Fibroblast of lung (primary cell): ENCODE measurements at regions not wholly inside any gene's neighbourhood (a gene's known extent, or its start where the extent isn't known, plus 50 kb on each side); places are given as distances from the start of the nearest gene placed in this dataset.

Source experiments
- DNase-seq, 2 donors: peaks; one replicate each; pipeline versions ENCODE4 v3.0.0 to v3.0.0-alpha.2; 2010; ENCODE audit warnings: low read depth in 2 of 2
- H2AFZ ChIP-seq: 2 replicates; pipeline ENCODE4 v1.5.1; 2012; ENCODE audit warnings: low read length, control low read depth, inconsistent platforms
- H3K27ac ChIP-seq: 2 replicates; pipeline ENCODE4 v1.5.1; 2011; ENCODE audit warnings: low read length, control low read depth; ENCODE audit not compliant: insufficient read depth
- H3K27me3 ChIP-seq: 2 replicates; pipeline ENCODE4 v1.5.1; 2011; ENCODE audit warnings: mild to moderate bottlenecking, low read length; ENCODE audit not compliant: control insufficient read depth, insufficient read depth
- H3K36me3 ChIP-seq: 2 replicates; pipeline ENCODE4 v1.5.1; 2011; ENCODE audit warnings: low read length; ENCODE audit not compliant: control insufficient read depth, insufficient read depth
- H3K4me1 ChIP-seq: 2 replicates; pipeline ENCODE4 v1.5.1; 2011; ENCODE audit warnings: low read length; ENCODE audit not compliant: control insufficient read depth, insufficient read depth; ENCODE audit errors: extremely low read depth
- H3K4me2 ChIP-seq: 2 replicates; pipeline ENCODE4 v1.5.1; 2011; ENCODE audit warnings: low read length, control low read depth; ENCODE audit not compliant: insufficient read depth; ENCODE audit errors: extremely low read depth
- H3K4me3 ChIP-seq, 4 experiments: fragments of 200-600 bp in 1 of 4; sonication (generic) in 1 of 4; replicated peaks in 1 of 4; 2 replicates each; pipeline ENCODE4 v1.5.1; 2011 to 2016; ENCODE audit warnings: low read length in 4 of 4, low read depth in 3 of 4, mild to moderate bottlenecking in 3 of 4, control low read depth in 2 of 4, inconsistent platforms in 1 of 4, mixed read lengths in 1 of 4; ENCODE audit not compliant: insufficient read depth in 1 of 4; ENCODE audit errors: control extremely low read depth in 1 of 4
- H3K79me2 ChIP-seq: 2 replicates; pipeline ENCODE4 v1.5.1; 2012; ENCODE audit warnings: mild to moderate bottlenecking, low read length, inconsistent platforms; ENCODE audit not compliant: control insufficient read depth, insufficient read depth
- H3K9ac ChIP-seq: 2 replicates; pipeline ENCODE4 v1.5.1; 2011; ENCODE audit warnings: mild to moderate bottlenecking, low read length, control low read depth; ENCODE audit not compliant: insufficient read depth
- H3K9me3 ChIP-seq: 2 replicates; pipeline ENCODE4 v1.5.1; 2012; ENCODE audit warnings: low read depth, low read length; ENCODE audit not compliant: control insufficient read depth, insufficient read depth
- H4K20me1 ChIP-seq: 2 replicates; pipeline ENCODE4 v1.5.1; 2011; ENCODE audit warnings: low read length; ENCODE audit not compliant: control insufficient read depth, insufficient read depth; ENCODE audit errors: extremely low read depth
- EZH2 ChIP-seq: IDR thresholded peaks from 2 replicates; pipeline ENCODE4 v1.5.1; 2012; ENCODE audit warnings: low read length, control low read depth, mild to moderate bottlenecking; ENCODE audit errors: missing control alignments
- TF ChIP-seq, protein P1 (sequence below), 2 donors: IDR thresholded peaks in 1 of 2; conservative IDR thresholded peaks in 1 of 2; 1 replicate in 1 of 2; 2 replicates in 1 of 2; pipeline ENCODE4 v1.5.1; 2011 to 2012; ENCODE audit warnings: low read length in 2 of 2, control low read depth in 1 of 2, inconsistent platforms in 1 of 2, low read depth in 1 of 2, mild to moderate bottlenecking in 1 of 2

DNA sequence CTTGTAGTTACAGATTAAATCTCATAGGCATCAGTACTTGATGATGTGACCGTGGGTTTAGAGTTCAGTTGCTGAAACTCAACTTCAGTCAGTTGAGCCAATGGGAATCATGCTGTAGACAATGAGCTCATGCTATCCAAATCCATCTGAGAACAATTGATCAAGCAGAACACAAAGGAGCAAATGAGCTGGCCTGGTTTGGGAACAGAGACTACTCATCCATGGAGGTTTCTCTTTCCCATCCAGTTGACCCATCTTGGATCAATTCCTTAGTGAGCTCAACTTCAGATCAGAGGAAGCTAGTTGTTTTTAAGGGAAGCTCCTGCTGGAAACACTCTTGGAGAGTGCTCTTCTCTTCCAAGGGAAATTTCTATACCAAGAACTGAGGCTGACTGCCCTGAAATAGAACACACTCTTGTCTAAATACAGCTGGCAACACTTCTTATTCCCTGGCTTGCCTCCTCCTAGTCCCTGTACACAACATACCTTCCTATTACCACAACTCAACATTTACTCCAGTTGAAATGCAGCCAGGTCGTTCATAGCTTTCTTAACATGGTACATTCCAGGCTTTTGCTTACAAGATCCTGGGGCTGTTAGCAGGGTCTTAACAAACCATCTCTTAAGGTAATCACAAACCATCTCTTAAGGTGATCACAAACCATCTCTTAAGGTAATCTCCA is 203.9 kb upstream of the PRDM1 start:
- no peaks in the 10 kb centered on the region for H3K9me3 ChIP-seq
- H2AFZ ChIP-seq, result no peak overlapping the region
- TF ChIP-seq EZH2, result no peak
- TF ChIP-seq, protein P1, sequence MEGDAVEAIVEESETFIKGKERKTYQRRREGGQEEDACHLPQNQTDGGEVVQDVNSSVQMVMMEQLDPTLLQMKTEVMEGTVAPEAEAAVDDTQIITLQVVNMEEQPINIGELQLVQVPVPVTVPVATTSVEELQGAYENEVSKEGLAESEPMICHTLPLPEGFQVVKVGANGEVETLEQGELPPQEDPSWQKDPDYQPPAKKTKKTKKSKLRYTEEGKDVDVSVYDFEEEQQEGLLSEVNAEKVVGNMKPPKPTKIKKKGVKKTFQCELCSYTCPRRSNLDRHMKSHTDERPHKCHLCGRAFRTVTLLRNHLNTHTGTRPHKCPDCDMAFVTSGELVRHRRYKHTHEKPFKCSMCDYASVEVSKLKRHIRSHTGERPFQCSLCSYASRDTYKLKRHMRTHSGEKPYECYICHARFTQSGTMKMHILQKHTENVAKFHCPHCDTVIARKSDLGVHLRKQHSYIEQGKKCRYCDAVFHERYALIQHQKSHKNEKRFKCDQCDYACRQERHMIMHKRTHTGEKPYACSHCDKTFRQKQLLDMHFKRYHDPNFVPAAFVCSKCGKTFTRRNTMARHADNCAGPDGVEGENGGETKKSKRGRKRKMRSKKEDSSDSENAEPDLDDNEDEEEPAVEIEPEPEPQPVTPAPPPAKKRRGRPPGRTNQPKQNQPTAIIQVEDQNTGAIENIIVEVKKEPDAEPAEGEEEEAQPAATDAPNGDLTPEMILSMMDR (conservative IDR thresholded peaks at IDR 0.05 in 1 of 2, IDR thresholded peaks at IDR 0.05 in 1 of 2; ENCODE audit: low read depth in 1 of 2, low read length in 2 of 2), result no peak
- H3K79me2 ChIP-seq, result no peaks in the 10 kb centered on the region
- no peak overlapping the region for H3K9ac ChIP-seq
- no peaks in the 10 kb centered on the region for H3K27me3 ChIP-seq
- H4K20me1 ChIP-seq, result no peaks in the 10 kb centered on the region
- peak; percentile 26 to 50 for DNase-seq
- H3K36me3 ChIP-seq, result no peaks in the 10 kb centered on the region
- no peak overlapping the region for H3K4me2 ChIP-seq
- no peak overlapping the region for H3K27ac ChIP-seq
- no peak overlapping the region for H3K4me3 ChIP-seq
- H3K4me1 ChIP-seq, result no peaks in the 10 kb centered on the region

DNA sequence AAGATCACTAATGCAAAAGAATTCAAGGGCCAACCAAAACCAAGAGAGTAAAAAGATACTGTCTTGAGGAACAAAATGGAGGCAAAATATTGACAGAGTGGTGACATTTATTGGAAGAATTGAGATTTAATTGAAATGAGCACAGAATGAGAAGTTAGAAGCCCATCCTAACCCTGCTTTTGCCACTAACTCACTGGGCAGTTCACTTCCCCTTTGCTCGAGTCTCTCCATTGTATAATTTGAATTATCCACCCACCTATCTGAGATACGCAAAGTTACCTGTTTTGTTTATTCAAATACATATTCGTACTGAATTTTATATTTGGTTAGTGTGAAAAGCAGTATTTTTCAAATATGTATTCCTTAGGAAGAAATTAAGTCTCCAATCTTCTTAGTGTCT is 204.5 kb upstream of the PRDM1 start:
- Histone ChIP-seq H3K4me2 (no peak overlapping the region), H2AFZ (no peak overlapping the region), H4K20me1 (no peaks in the 10 kb centered on the region), H3K4me3 (no peak overlapping the region), H3K9ac (no peak overlapping the region), H3K27ac (no peak overlapping the region), H3K9me3 (no peaks in the 10 kb centered on the region), H3K79me2 (no peaks in the 10 kb centered on the region), H3K36me3 (no peaks in the 10 kb centered on the region), H3K4me1 (no peaks in the 10 kb centered on the region), H3K27me3 (no peaks in the 10 kb centered on the region)
- DNase-seq, result no peak
- TF ChIP-seq, protein P1 (conservative IDR thresholded peaks at IDR 0.05 in 1 of 2, IDR thresholded peaks at IDR 0.05 in 1 of 2; ENCODE audit: low read depth in 1 of 2, low read length in 2 of 2), result no peak
- TF ChIP-seq EZH2, result no peak

DNA sequence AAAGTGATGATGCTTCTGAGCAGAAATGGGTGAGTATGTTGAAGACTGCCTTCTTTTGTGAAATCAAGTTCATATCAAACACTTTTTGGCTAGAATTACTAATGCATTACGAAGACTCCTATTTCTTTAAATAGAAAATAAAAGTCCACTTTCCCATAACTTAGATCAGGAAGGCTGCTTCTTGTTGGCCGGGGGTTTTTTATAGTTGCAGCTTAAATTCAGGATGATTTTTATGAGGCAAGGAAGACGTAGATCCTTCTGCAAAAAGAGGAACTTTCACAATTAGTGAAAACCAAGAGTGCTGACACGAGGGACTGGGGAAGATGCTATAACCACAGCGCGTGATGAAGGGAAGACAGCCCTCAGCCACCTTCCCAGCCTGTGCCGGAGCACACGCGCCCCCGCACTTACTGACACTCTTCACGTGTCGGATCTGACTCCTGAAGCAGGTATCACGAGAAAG is 206.1 kb upstream of the PRDM1 start:
- no peak for DNase-seq
- Histone ChIP-seq H3K9ac (no peak overlapping the region), H3K4me2 (no peak overlapping the region), H4K20me1 (no peaks in the 10 kb centered on the region), H3K27me3 (no peaks in the 10 kb centered on the region), H3K9me3 (no peaks in the 10 kb centered on the region), H3K4me3 (no peak overlapping the region), H3K27ac (no peak overlapping the region), H3K4me1 (no peaks in the 10 kb centered on the region), H3K36me3 (no peaks in the 10 kb centered on the region), H2AFZ (no peak overlapping the region), H3K79me2 (no peaks in the 10 kb centered on the region)
- TF ChIP-seq, protein P1 (conservative IDR thresholded peaks at IDR 0.05 in 1 of 2, IDR thresholded peaks at IDR 0.05 in 1 of 2; ENCODE audit: low read depth in 1 of 2, low read length in 2 of 2), result no peak
- no peak for TF ChIP-seq EZH2
